ENCODE measurements at regions not wholly inside any gene's neighbourhood (a gene's known extent, or its start where the extent isn't known, plus 50 kb on each side); places are given as distances from the start of the nearest gene placed in this dataset.
A peak's percentile ranks its signal among the peaks of the same experiment; 100 is the strongest.

GRCh38 chr4:179605196-179605595 lies 2163.0 kb upstream of the AGA start:
- no peaks in the 10 kb centered on the region for H3K9me3 ChIP-seq
- H3K4me3 ChIP-seq (ENCODE audit: low read depth, low read length): no peak overlapping the region
- no peaks in the 10 kb centered on the region for H3K36me3 ChIP-seq
- DNase-seq: no peak
- H3K27me3 ChIP-seq: no peaks in the 10 kb centered on the region
- TF ChIP-seq, protein P1, sequence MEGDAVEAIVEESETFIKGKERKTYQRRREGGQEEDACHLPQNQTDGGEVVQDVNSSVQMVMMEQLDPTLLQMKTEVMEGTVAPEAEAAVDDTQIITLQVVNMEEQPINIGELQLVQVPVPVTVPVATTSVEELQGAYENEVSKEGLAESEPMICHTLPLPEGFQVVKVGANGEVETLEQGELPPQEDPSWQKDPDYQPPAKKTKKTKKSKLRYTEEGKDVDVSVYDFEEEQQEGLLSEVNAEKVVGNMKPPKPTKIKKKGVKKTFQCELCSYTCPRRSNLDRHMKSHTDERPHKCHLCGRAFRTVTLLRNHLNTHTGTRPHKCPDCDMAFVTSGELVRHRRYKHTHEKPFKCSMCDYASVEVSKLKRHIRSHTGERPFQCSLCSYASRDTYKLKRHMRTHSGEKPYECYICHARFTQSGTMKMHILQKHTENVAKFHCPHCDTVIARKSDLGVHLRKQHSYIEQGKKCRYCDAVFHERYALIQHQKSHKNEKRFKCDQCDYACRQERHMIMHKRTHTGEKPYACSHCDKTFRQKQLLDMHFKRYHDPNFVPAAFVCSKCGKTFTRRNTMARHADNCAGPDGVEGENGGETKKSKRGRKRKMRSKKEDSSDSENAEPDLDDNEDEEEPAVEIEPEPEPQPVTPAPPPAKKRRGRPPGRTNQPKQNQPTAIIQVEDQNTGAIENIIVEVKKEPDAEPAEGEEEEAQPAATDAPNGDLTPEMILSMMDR (IDR thresholded peaks at IDR 0.05; ENCODE audit: low read depth, low read length): no peak
- H3K4me1 ChIP-seq: no peaks in the 10 kb centered on the region

DNA sequence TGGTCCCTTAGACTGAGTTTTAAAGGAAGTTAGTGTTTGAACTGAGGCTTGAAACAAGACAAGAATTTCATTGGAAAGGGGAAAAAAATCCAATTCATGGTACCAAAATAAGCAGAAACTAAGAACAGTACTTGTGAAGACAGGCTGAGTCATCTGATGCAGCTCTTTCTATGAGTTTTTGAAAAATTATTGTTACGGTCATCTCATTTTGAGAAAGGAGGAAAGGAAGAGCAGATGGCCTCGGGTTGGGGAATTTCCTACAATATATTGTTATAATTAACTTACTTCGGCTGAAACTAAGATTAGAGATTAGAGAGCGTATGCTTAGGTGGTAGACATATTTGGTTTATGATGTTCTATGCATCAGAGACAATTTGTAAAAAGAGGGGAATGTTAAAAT lies 2164.8 kb upstream of the AGA start:
- TF ChIP-seq, protein P1 (IDR thresholded peaks at IDR 0.05; ENCODE audit: low read depth, low read length): no peak
- no peak for DNase-seq
- Histone ChIP-seq H3K4me1 (no peaks in the 10 kb centered on the region), H3K27me3 (no peaks in the 10 kb centered on the region), H3K36me3 (no peaks in the 10 kb centered on the region), H3K9me3 (no peaks in the 10 kb centered on the region), H3K4me3 (ENCODE audit: low read depth, low read length) (peak overlapping the region; percentile 4; the same call in 1 of the 2 replicates)

- TF ChIP-seq, protein P1 (IDR thresholded peaks at IDR 0.05; ENCODE audit: low read depth, low read length): no peak
These were observed 2173.5 kb upstream of the AGA start for GRCh38 chr4:179615704-179616103.

DNA sequence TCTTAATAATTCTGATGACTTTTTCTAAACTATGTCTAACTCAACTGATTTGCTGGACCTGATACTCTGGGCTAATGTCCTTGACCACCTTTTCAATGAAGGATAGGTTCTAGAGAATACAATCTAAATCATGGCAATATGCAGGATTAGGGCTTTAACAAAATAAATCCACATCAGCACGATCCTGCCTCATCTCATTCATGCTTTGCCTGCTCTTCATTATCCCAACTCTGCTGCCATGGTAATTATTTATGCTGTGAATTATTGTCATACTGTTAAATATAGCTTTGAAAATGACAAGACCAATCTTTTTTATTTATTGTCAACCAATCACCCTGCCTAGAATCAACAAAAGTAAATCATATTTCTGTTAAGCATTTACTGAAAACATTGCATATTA lies 2176.7 kb upstream of the AGA start:
- Histone ChIP-seq H3K9me3 (no peaks in the 10 kb centered on the region), H3K4me3 (ENCODE audit: low read depth, low read length) (no peak overlapping the region), H3K36me3 (no peaks in the 10 kb centered on the region), H3K4me1 (no peaks in the 10 kb centered on the region), H3K27me3 (no peaks in the 10 kb centered on the region)
- TF ChIP-seq, protein P1 (IDR thresholded peaks at IDR 0.05; ENCODE audit: low read depth, low read length): no peak
- DNase-seq: no peak

More at GRCh38 chr4:179615704-179616103, 2173.5 kb upstream of the AGA start:
- H3K9me3 ChIP-seq: no peaks in the 10 kb centered on the region
- H3K27me3 ChIP-seq: no peaks in the 10 kb centered on the region
- H3K36me3 ChIP-seq: no peaks in the 10 kb centered on the region
- no peak overlapping the region for H3K4me3 ChIP-seq (ENCODE audit: low read depth, low read length)
- H3K4me1 ChIP-seq: no peaks in the 10 kb centered on the region
- no peak for DNase-seq

DNA sequence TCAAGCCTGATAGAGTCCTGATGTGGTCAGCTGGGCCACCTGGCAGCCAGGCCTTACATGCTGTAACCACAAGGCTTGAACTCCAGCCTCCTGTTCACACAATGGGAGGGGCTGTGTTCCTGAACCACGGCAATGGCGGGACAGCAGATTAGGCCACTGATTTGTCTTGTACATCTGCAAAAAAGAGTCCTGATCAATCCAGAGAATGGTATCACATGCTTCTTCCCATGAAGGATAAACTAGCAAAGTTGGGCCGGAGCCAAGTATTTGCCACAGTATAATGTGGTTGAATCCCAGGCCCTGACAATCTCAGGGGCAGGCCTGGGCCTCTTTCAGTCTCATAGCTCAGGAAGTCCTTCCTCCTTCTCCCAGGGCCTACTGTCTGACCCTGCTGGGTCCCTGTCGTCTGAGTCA lies 2182.5 kb upstream of the AGA start:
- H3K4me3 ChIP-seq (ENCODE audit: low read depth, low read length): no peak overlapping the region
- H3K9me3 ChIP-seq: no peaks in the 10 kb centered on the region
- no peaks in the 10 kb centered on the region for H3K36me3 ChIP-seq
- peak; percentile 48 for DNase-seq
- H3K4me1 ChIP-seq: no peaks in the 10 kb centered on the region
- H3K27me3 ChIP-seq: no peaks in the 10 kb centered on the region
- TF ChIP-seq, protein P1 (IDR thresholded peaks at IDR 0.05; ENCODE audit: low read depth, low read length): no peak

GRCh38 chr4:179625406-179625805 lies 2183.2 kb upstream of the AGA start:
- no peaks in the 10 kb centered on the region for H3K9me3 ChIP-seq
- H3K4me1 ChIP-seq: no peaks in the 10 kb centered on the region
- TF ChIP-seq, protein P1 (IDR thresholded peaks at IDR 0.05; ENCODE audit: low read depth, low read length): peak; percentile 33; the same call in 1 of the 2 replicates
- no peaks in the 10 kb centered on the region for H3K36me3 ChIP-seq
- no peaks in the 10 kb centered on the region for H3K27me3 ChIP-seq
- no peak for DNase-seq
- H3K4me3 ChIP-seq (ENCODE audit: low read depth, low read length): no peak overlapping the region
